ENCODE measurements at regions not wholly inside any gene's neighbourhood (a gene's known extent, or its start where the extent isn't known, plus 50 kb on each side); places are given as distances from the start of the nearest gene placed in this dataset.

DNA sequence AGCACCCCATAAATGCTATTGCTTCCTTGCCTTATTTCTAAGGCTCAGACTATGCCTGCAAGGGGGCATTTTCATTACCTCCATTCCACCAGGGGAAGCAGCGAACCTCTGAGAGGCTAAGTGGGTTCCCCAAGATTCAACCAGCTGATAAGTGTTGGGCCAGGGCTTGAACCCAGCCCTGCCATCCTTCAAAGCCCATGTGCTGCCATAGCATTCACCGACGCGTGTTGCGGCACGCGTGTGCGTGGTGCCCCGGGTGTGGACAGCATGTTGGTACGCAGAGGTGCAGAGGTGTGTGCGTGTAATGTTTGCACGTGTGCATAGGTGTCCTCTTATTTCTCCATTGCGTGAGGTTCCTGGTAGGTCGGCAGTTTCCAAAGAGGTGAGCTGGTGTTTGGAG lies 66.0 kb upstream of the PPARA start:
- TF ChIP-seq CTCF (IDR thresholded peaks at IDR 0.05 in 4 of 5, conservative IDR thresholded peaks at IDR 0.05 in 1 of 5) (no peak), POLR2A (IDR thresholded peaks at IDR 0.05) (no peak)
